Suppressor macrophage treated with lipopolysaccharide for 4 hours (primary cell): ENCODE measurements at regions not wholly inside any gene's neighbourhood (a gene's known extent, or its start where the extent isn't known, plus 50 kb on each side); places are given as distances from the start of the nearest gene placed in this dataset.

ENCODE experiments used
- DNase-seq: peaks from one replicate; pipeline ENCODE4 v3.0.0-alpha.2; 2020

DNA sequence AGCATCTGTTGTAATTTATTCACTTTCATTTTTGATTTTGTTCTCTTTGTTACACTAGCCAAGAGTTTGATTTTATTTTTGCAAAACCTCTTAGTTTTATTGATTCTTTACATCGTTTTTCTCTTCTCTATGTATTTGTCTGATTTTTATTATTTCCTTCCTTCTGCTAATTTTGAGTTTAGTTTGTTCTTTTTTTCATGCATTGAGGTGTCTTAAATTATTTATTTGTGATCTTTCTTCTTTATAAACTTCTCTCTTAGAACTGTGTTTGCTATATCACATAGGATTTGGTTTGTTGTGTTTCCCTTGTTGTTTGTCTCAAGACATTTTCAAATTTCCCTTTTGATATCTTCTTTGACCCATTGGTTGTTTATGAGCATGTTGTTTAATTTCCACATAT is 51.7 kb upstream of the NFKBIA start:
- no peak for DNase-seq

- DNase-seq = no peak
Measured at GRCh38 chr14:35458442-35458841, 53.9 kb upstream of the NFKBIA start.

DNA sequence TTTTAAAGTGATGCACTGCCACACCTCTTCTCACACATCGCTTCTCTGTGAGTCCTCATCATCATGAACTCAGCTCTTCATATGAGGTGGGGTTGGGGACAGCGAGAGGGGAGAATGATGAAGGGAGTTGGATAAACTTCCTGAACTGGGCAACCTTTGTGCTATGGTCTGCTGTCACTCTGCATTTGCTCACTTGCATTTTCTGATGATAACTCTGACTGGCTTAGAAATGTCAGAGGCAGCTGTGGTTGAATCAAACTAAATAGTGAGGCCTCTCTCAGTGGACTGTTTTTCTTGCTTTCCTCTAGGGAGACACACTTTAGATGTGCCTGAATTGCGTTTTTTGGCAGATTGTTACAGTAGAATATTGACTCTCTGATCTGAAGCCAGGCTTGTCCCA is 55.2 kb upstream of the NFKBIA start:
- no peak for DNase-seq

DNA sequence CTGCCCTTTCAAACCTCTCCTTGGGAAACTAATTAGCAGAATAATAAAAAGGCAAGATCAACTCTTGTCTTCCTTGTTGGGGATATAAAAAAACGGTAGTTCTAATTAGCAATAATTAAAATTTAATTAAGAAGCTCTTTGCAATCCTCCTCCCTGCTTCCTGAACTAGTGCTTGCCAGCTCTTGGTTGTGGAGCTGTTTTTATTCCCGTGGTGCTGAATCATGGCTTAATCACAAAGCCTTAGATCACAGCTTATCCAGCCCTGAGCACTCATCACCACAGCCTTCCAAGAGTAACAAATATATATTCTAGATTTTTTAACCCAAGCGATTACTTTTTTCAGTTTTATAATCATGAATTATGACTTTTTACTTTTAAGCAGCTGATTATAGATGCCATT is 63.2 kb upstream of the INSM2 start:
- DNase-seq = no peak

DNA sequence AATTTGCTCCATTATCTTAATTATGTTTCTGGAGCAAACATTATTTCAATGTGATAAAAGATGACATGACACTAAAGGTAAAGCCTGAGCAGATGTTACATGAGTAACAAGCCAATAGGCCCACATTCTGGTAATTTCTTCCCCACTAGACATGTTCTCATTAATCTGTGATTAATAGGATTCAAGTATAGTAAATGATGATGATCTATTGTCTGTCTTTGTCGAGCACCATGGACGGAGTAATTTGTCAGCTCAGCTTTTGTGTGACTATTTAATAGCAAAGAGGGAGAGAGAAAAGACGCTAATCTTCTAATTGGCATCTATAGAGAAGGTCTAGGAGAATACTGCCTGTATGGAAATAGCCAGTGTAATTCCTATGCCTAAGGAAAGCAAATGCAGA is 62.2 kb upstream of the INSM2 start:
- no peak for DNase-seq

GRCh38 chr14:35474323-35474722 is 59.6 kb upstream of the INSM2 start:
- DNase-seq = no peak

DNA sequence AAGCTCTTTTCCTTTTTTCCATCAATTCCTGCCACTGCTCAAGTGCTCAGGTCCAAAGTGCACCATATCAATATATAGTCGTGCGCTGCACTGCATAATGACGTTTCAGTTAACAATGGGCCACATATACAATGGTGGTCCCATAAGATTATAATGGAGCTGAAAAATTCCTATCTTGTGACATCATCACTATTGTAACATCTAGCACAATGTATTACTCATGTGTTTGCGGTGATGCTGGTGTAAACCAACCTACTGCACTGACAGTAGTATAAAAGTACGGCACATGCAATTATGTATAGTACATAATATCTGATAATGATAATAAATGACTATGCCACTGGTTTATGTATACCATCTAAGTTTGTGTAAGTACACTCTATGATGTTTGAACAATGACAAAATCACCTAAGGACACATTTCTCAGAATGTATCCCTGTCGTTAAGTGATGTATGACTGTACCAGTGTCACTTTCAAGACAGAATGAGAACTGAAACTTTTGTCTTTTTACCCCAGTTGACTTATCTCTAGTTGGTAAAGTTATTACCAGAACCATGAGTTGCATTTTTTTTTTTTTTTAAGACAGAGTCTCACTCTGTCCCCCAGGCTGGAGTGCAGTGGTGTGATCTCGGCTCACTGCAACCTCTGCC is 53.7 kb upstream of the INSM2 start:
- DNase-seq = peak; percentile 3

- DNase-seq = no peak
Measured at GRCh38 chr14:35482994-35483515, 50.9 kb upstream of the INSM2 start.
